GM10266 (cell line): ENCODE measurements at regions not wholly inside any gene's neighbourhood (a gene's known extent, or its start where the extent isn't known, plus 50 kb on each side); places are given as distances from the start of the nearest gene placed in this dataset.
"Not testable (repeated sequence)": the region's sequence is repeated elsewhere in the genome, so short reads cannot be mapped to it uniquely, and the experiment has no call there.

Experiments used
- DNase-seq: peaks from one replicate; pipeline ENCODE4 v3.0.0; 2012; ENCODE audit errors: extremely low spot score
- TF ChIP-seq, protein P1 (sequence below): IDR thresholded peaks from 2 replicates; pipeline ENCODE4 v1.5.1; 2012; ENCODE audit warnings: mild to moderate bottlenecking, low read depth; ENCODE audit not compliant: control insufficient read depth, insufficient read depth; ENCODE audit errors: missing control alignments

DNA sequence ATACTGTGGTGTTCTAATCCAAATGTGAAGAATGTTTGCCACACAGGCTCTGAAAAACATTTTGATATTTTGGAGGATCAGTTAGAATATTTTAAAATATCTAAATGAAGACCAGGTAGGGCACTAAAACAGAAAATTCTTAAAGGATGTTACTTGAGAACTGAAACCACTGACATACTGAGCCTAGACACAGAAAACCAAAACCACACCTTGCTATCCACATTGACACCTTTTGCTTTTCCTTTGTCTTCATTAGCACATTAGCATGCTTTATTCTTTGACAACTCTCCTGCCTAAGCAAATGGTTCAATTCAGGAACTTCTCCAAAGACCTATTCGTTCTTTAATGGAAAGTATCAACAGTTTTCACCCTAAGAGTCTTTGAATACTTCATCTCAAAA lies 835.9 kb upstream of the GRM7 start:
- TF ChIP-seq, protein P1, sequence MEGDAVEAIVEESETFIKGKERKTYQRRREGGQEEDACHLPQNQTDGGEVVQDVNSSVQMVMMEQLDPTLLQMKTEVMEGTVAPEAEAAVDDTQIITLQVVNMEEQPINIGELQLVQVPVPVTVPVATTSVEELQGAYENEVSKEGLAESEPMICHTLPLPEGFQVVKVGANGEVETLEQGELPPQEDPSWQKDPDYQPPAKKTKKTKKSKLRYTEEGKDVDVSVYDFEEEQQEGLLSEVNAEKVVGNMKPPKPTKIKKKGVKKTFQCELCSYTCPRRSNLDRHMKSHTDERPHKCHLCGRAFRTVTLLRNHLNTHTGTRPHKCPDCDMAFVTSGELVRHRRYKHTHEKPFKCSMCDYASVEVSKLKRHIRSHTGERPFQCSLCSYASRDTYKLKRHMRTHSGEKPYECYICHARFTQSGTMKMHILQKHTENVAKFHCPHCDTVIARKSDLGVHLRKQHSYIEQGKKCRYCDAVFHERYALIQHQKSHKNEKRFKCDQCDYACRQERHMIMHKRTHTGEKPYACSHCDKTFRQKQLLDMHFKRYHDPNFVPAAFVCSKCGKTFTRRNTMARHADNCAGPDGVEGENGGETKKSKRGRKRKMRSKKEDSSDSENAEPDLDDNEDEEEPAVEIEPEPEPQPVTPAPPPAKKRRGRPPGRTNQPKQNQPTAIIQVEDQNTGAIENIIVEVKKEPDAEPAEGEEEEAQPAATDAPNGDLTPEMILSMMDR = no peak
- no peak for DNase-seq

DNA sequence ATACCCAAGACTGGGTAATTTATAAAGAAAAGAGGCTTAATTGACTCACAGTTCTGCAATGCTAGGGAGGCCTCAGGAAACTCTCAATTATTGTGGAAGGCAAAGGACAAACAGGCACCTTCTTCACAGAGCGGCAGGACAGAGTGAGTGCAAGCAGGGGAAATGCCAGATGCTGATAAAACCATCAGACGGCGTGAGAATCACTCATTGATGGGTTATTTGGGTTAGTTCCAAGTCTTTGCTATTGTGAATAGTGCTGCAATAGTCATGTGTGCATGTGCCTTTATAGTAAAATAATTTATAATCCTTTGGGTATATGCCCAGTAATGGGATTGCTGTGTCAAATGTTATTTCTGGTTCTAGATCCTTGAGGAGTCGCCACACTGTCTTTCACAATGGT lies 830.3 kb upstream of the GRM7 start:
- not testable (repeated sequence) for DNase-seq

DNA sequence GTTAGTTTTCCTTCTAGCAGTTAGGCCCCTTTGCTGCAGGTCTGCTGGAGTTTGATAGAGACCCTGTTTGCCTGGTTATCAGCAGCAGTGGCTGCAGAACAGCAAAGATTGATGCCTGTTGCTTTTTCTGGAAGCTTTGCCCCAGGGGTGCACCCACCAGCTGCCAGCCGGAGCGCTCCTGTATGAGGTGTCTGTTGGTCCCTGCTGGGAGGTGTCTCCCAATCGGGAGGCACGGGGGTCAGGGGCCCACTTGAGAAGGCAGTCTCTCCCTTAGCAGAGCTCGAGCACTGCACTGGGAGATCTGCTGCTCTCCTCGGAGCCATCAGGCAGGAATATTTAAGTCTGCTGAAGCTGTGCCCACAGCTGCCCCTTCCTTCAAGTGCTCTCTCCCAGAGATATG lies 825.3 kb upstream of the GRM7 start:
- DNase-seq = no peak
- TF ChIP-seq, protein P1 = no peak

DNA sequence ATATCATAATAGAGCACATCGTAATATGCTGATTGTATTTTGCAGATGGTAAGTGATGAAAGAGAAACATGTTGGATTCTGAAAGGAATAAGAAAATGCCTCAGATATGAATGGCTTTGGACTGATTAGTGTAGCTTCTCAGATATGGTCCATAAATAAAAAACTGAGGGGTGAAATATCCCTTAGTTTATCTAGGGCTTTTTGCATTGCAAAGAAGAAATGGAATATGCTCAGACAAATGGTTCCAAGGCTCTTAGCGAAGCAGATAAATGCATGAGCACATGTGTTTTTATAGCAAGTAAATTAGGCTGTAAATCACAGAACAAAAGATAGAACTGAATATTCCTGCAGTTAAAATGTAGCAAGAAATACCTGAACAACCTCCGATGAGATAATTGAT lies 820.9 kb upstream of the GRM7 start:
- no peak for DNase-seq
- TF ChIP-seq, protein P1 = no peak

DNA sequence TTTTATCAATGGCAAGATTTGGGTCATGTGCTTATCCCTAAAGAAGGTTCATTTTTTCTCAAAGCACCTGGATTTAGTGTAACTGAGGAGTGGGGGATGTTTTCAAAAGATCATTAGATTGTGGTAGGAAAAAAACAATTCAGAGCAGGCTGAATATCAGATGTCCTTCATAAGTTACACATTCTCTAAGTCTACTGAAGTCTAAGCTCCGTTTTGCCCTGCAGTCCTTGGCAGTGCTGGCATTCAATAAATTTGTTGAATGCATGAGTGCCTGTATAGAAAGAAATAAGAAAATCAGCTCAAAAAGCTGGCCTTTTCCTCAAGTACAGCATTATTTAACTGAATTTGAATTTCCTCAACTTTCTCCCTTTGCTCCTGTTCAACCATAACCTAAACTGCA lies 819.0 kb upstream of the GRM7 start:
- TF ChIP-seq, protein P1 = no peak

DNA sequence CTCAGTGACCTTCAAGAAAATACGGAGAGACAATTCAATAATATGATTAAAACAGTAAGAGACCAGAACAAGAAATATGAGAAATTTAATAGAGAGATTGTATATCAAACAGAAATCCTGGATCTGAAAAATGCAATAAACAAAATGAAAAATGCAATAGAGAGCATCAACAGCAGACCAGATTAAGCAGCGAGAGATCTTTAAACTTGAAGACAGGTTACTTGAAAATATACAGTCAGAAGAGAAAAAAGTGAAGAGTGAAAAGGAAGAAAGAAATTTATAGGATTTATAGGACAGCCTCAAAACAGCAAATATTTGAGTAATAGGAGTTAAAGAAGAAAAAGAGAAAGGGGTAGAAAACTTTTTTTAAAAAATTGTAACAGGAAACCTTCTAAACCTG lies 813.9 kb upstream of the GRM7 start:
- TF ChIP-seq, protein P1 = no peak
- DNase-seq = no peak

More for the DNA sequence above, 819.0 kb upstream of the GRM7 start:
- DNase-seq = no peak

DNA sequence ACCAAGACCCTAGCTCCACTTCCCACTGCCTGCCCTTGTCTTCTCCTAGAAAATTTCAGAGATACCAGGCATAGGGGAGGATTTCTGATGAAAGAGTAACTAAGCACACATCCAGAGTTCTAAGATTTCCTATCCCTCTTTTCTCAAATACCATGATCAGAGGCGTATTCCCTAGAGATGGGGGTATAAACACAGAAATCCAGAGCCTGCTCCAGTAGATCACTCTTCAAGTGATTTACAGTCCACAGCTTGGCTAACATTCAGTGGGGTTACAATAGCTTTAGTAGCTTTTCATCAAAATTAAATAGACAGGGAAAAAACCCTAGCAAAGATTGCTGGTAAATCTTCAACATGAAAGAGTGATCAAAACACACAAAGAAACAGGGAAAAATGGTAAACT lies 800.7 kb upstream of the GRM7 start:
- DNase-seq = no peak
- TF ChIP-seq, protein P1 = no peak
